Ascending aorta (tissue), 2 donors: ENCODE measurements at regions not wholly inside any gene's neighbourhood (a gene's known extent, or its start where the extent isn't known, plus 50 kb on each side); places are given as distances from the start of the nearest gene placed in this dataset.

ENCODE experiments used
- DNase-seq, 2 donors: peaks; one replicate each; pipeline ENCODE4 v3.0.0-alpha.2; 2019; ENCODE audit warnings: low spot score in 2 of 2
- H3K27ac ChIP-seq, 2 donors: fragments of 200-600 bp; sonication (generic); one replicate each; pipeline ENCODE4 v1.5.1; 2016 to 2017; ENCODE audit warnings: mild to moderate bottlenecking in 1 of 2
- H3K27me3 ChIP-seq: fragments of 200-600 bp; sonication (generic); one replicate; pipeline ENCODE4 v1.5.1; 2017
- H3K36me3 ChIP-seq, 2 donors: fragments of 200-600 bp; sonication (generic); one replicate each; pipeline ENCODE4 v1.5.1; 2016
- H3K4me1 ChIP-seq, 2 donors: fragments of 200-600 bp; sonication (generic); one replicate each; pipeline ENCODE4 v1.5.1; 2016 to 2017; ENCODE audit warnings: mild to moderate bottlenecking in 1 of 2
- H3K4me3 ChIP-seq, 2 donors: fragments of 200-600 bp; sonication (generic); one replicate each; pipeline ENCODE4 v1.5.1; 2016 to 2017; ENCODE audit warnings: mild to moderate bottlenecking in 1 of 2
- H3K9me3 ChIP-seq, 2 donors: fragments of 200-600 bp; sonication (generic); one replicate each; pipeline ENCODE4 v1.5.1; 2016
- CTCF ChIP-seq, 3 experiments: fragments of 200-600 bp in 2 of 3; fragments of 450-650 bp in 1 of 3; sonication (generic) in 2 of 3; IDR thresholded peaks; one replicate each; pipeline ENCODE4 v1.5.1; 2016 to 2019; ENCODE audit warnings: antibody characterized with exemption in 3 of 3, mild to moderate bottlenecking in 1 of 3, moderate library complexity in 1 of 3
- intact Hi-C: fragments of 100-400 bp; cut with DNase I; formaldehyde crosslinking; loops from one replicate; pipeline ENCODE4 v1.15.1; 2023

- no peaks in the 10 kb centered on the region for H3K9me3 ChIP-seq
- no peak for TF ChIP-seq CTCF (IDR thresholded peaks at IDR 0.05)
- H3K36me3 ChIP-seq = no peaks in the 10 kb centered on the region
- no peak for DNase-seq
- H3K27ac ChIP-seq = no peak overlapping the region
- H3K4me3 ChIP-seq = no peak overlapping the region
- H3K27me3 ChIP-seq = no peaks in the 10 kb centered on the region
- H3K4me1 ChIP-seq = no peaks in the 10 kb centered on the region
- intact Hi-C loops = no loop called here
These were observed 106.8 kb upstream of the LUZP2 start for GRCh38 chr11:24390016-24390415.

GRCh38 chr11:24390762-24391161, 106.1 kb upstream of the LUZP2 start:
- intact Hi-C loops = no loop called here
- Histone ChIP-seq H3K36me3 (no peaks in the 10 kb centered on the region), H3K27ac (no peak overlapping the region), H3K4me3 (no peak overlapping the region), H3K9me3 (no peaks in the 10 kb centered on the region), H3K4me1 (no peaks in the 10 kb centered on the region), H3K27me3 (no peaks in the 10 kb centered on the region)
- TF ChIP-seq CTCF (IDR thresholded peaks at IDR 0.05) = no peak
- no peak for DNase-seq

- no peak for TF ChIP-seq CTCF (IDR thresholded peaks at IDR 0.05)
- H3K9me3 ChIP-seq = no peaks in the 10 kb centered on the region
- no peaks in the 10 kb centered on the region for H3K36me3 ChIP-seq
- no peak overlapping the region for H3K27ac ChIP-seq
- no peak for DNase-seq
- no peaks in the 10 kb centered on the region for H3K4me1 ChIP-seq
- intact Hi-C loops = no loop called here
- H3K4me3 ChIP-seq = no peak overlapping the region
- H3K27me3 ChIP-seq = no peaks in the 10 kb centered on the region
These were observed 105.7 kb upstream of the LUZP2 start for GRCh38 chr11:24391167-24391566.

GRCh38 chr11:24400059-24400665, 96.7 kb upstream of the LUZP2 start:
- DNase-seq = no peak
- intact Hi-C loops = no loop called here
- H3K27me3 ChIP-seq = no peaks in the 10 kb centered on the region
- no peak overlapping the region for H3K27ac ChIP-seq
- no peaks in the 10 kb centered on the region for H3K36me3 ChIP-seq
- no peak for TF ChIP-seq CTCF (IDR thresholded peaks at IDR 0.05)
- H3K9me3 ChIP-seq = no peaks in the 10 kb centered on the region
- H3K4me1 ChIP-seq = no peaks in the 10 kb centered on the region
- no peak overlapping the region for H3K4me3 ChIP-seq

GRCh38 chr11:24406389-24406788, 90.5 kb upstream of the LUZP2 start:
- TF ChIP-seq CTCF (IDR thresholded peaks at IDR 0.05) = no peak
- Histone ChIP-seq H3K27me3 (no peaks in the 10 kb centered on the region), H3K9me3 (no peaks in the 10 kb centered on the region), H3K27ac (no peak overlapping the region), H3K36me3 (no peaks in the 10 kb centered on the region), H3K4me3 (no peak overlapping the region), H3K4me1 (no peaks in the 10 kb centered on the region)
- intact Hi-C loops = no loop called here
- DNase-seq = no peak

- TF ChIP-seq CTCF (IDR thresholded peaks at IDR 0.05) = no peak
- H3K27me3 ChIP-seq = no peaks in the 10 kb centered on the region
- H3K36me3 ChIP-seq = no peaks in the 10 kb centered on the region
- DNase-seq = no peak
- no peaks in the 10 kb centered on the region for H3K4me1 ChIP-seq
- no peaks in the 10 kb centered on the region for H3K9me3 ChIP-seq
- intact Hi-C loops = no loop called here
- no peak overlapping the region for H3K4me3 ChIP-seq
- no peak overlapping the region for H3K27ac ChIP-seq
These were observed 89.9 kb upstream of the LUZP2 start for GRCh38 chr11:24406980-24407379.
